Thoracic aorta (tissue), 2 donors: ENCODE measurements at regions not wholly inside any gene's neighbourhood (a gene's known extent, or its start where the extent isn't known, plus 50 kb on each side); places are given as distances from the start of the nearest gene placed in this dataset.

ENCODE experiments used
- ATAC-seq: fragments of 150-250 bp; one replicate; pipeline ENCODE4 v1.8.0; 2017; ENCODE audit warnings: low read depth; ENCODE audit not compliant: insufficient number of reproducible peaks, low FRiP score
- DNase-seq: peaks from one replicate; pipeline ENCODE4 v3.0.0-alpha.2; 2020; ENCODE audit warnings: low spot score
- H3K27ac ChIP-seq, 2 donors: fragments of 200-600 bp; sonication (generic); 1 replicate in 1 of 2; 2 replicates in 1 of 2; pipeline ENCODE4 v1.5.1; 2016; ENCODE audit warnings: mild to moderate bottlenecking in 2 of 2, moderate library complexity in 2 of 2
- H3K27me3 ChIP-seq: fragments of 200-600 bp; sonication (generic); replicated peaks from 2 replicates; pipeline ENCODE4 v1.6.0; 2016; ENCODE audit warnings: mild to moderate bottlenecking; ENCODE audit not compliant: insufficient read depth
- H3K36me3 ChIP-seq: fragments of 200-600 bp; sonication (generic); one replicate; pipeline ENCODE4 v1.5.1; 2016
- H3K4me1 ChIP-seq, 2 donors: fragments of 200-600 bp; sonication (generic); 1 replicate in 1 of 2; 2 replicates in 1 of 2; pipeline versions ENCODE4 v1.5.1 to v1.6.0; 2016; ENCODE audit warnings: low read depth in 2 of 2, mild to moderate bottlenecking in 1 of 2; ENCODE audit not compliant: control insufficient read depth in 1 of 2
- H3K4me3 ChIP-seq: fragments of 200-600 bp; sonication (generic); 2 replicates; pipeline ENCODE4 v1.5.1; 2016; ENCODE audit warnings: mild to moderate bottlenecking
- H3K9me3 ChIP-seq: fragments of 200-600 bp; sonication (generic); 2 replicates; pipeline ENCODE4 v1.5.1; 2016
- CTCF ChIP-seq: fragments of 200-600 bp; sonication (generic); IDR thresholded peaks from one replicate; pipeline ENCODE4 v1.5.1; 2019; ENCODE audit warnings: antibody characterized with exemption

DNA sequence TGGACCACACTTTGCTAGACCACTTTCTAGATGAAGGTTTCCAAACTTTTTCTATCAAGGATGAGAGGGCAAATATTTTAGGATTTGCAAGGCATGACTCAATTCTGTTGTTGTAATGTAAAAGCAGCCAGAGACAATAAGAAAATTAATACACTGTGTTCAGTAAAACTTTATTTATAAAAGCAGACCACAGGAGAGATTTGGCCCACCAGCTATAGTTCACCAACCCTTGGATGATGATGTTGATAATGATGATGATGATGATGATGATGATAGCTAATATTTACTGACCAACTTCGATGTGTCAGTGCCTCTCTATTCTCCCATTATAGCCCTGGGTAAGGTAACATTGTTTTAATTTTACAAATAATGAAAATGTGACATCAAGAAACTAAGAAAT is 156.5 kb downstream of the BTG1 start:
- Histone ChIP-seq H3K27ac (peak overlapping the region; percentile 65 to 70), H3K4me3 (no peak overlapping the region), H3K27me3 (no peaks in the 10 kb centered on the region), H3K4me1 (peaks cover 26 to 69% of the 10 kb centered on the region in 2 donors), H3K36me3 (no peaks in the 10 kb centered on the region), H3K9me3 (no peaks in the 10 kb centered on the region)
- DNase-seq = no peak
- TF ChIP-seq CTCF = no peak
- no peak for ATAC-seq

DNA sequence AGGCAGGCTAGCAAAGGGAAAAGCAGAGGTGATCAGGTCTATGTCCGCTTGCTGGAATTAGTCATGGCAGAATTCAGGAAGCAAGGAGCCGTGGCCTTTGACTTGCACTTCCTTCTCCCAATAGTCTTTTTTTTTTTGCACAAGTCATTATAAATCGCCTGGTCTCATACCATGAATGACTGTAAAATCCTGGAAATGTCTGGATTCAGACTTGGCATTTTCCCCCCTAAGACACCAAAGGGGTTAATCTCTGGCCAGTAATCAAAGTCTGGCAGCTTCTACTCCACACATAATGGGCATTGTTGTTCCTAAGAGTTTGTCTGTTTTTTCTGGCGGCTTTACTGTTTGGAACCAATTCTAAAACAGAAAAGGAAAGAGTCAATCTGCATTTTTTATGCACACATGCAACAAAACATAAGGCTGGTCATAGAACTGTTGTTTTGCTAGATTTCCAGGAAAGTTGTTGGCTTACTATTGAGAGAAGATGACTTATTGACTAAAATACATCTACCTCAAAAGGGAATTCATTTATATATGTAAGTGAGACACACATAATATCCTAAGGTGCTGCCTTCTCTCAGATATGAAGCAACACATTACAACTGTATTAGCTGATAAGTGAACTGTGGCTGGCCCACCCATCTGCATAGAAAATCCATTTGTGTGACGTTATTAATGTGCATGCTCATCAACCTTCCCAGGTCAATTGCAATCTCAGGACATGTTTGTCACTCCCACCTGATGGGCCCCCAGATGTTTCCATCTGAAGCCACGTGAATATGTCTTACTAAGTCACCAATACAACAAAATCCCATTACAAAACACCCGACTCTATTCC is 157.3 kb downstream of the BTG1 start:
- peaks cover 27 to 78% of the 10 kb centered on the region in 2 donors for H3K4me1 ChIP-seq
- ATAC-seq = no peak
- H3K27ac ChIP-seq = peak overlapping the region; percentile 49 to 65
- no peak for DNase-seq
- H3K27me3 ChIP-seq = no peaks in the 10 kb centered on the region
- no peak for TF ChIP-seq CTCF
- no peak overlapping the region for H3K4me3 ChIP-seq
- no peaks in the 10 kb centered on the region for H3K36me3 ChIP-seq
- no peaks in the 10 kb centered on the region for H3K9me3 ChIP-seq

- no peaks in the 10 kb centered on the region for H3K9me3 ChIP-seq
- DNase-seq (no peak), ATAC-seq (no peak)
- H3K36me3 ChIP-seq = no peaks in the 10 kb centered on the region
- no peak overlapping the region for H3K4me3 ChIP-seq
- peak overlapping the region; percentile 7 to 51 for H3K27ac ChIP-seq
- no peaks in the 10 kb centered on the region for H3K27me3 ChIP-seq
- peaks cover 33 to 81% of the 10 kb centered on the region in 2 donors for H3K4me1 ChIP-seq
- TF ChIP-seq CTCF = no peak
These were observed 159.6 kb downstream of the BTG1 start for GRCh38 chr12:91986084-91986483.

GRCh38 chr12:91985002-91985787 is 160.5 kb downstream of the BTG1 start:
- no peak for ATAC-seq
- H3K27me3 ChIP-seq = no peaks in the 10 kb centered on the region
- H3K4me1 ChIP-seq = peaks cover 32 to 79% of the 10 kb centered on the region in 2 donors
- H3K36me3 ChIP-seq = no peaks in the 10 kb centered on the region
- no peak for DNase-seq
- H3K27ac ChIP-seq = peak overlapping the region; percentile 7 to 51
- no peak for TF ChIP-seq CTCF
- H3K9me3 ChIP-seq = no peaks in the 10 kb centered on the region
- no peak overlapping the region for H3K4me3 ChIP-seq

DNA sequence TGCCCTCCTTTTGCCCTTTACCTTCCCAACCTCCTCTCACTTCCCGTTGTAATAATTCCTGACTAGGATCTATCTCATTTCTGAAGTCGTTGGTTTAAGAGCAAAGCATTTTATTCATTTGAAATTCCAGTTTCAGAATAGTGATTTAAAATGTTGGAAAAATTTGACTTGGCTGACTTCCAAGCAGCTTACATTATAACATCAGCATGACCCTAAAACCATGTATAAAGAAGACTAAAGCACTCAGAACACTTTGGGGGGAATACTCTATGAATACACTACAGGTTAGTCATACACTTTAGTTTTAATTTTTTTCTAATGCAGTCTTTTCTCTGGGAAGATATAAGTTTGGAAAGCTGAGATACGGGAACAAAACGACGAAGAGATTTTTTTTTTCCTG is 161.1 kb downstream of the BTG1 start:
- Histone ChIP-seq H3K36me3 (no peaks in the 10 kb centered on the region), H3K27ac (peak overlapping the region in 1 of 2 donors; percentile 16), H3K27me3 (no peaks in the 10 kb centered on the region), H3K4me1 (peaks cover 37 to 79% of the 10 kb centered on the region in 2 donors), H3K4me3 (no peak overlapping the region), H3K9me3 (no peaks in the 10 kb centered on the region)
- ATAC-seq (no peak), DNase-seq (no peak)
- TF ChIP-seq CTCF = no peak
